IPS-15b (cell line): ENCODE measurements at regions not wholly inside any gene's neighbourhood (a gene's known extent, or its start where the extent isn't known, plus 50 kb on each side); places are given as distances from the start of the nearest gene placed in this dataset.
"Not testable (repeated sequence)": the region's sequence is repeated elsewhere in the genome, so short reads cannot be mapped to it uniquely, and the experiment has no call there.

Experiments used
- H3K27me3 ChIP-seq: one replicate; pipeline ENCODE4 v1.6.1; 2013; ENCODE audit warnings: low read length; ENCODE audit not compliant: control insufficient read depth, insufficient read depth
- H3K36me3 ChIP-seq: one replicate; pipeline ENCODE4 v1.6.1; 2013; ENCODE audit warnings: low read length; ENCODE audit not compliant: control insufficient read depth, insufficient read depth
- H3K4me1 ChIP-seq: one replicate; pipeline ENCODE4 v1.6.1; 2013; ENCODE audit warnings: mild to moderate bottlenecking, low read length; ENCODE audit not compliant: control insufficient read depth, insufficient read depth
- H3K4me3 ChIP-seq: one replicate; pipeline ENCODE4 v1.5.1; 2013; ENCODE audit warnings: low read depth, low read length
- H3K9ac ChIP-seq: one replicate; pipeline ENCODE4 v1.6.1; 2013; ENCODE audit warnings: low read depth, mild to moderate bottlenecking, low read length
- H3K9me3 ChIP-seq: one replicate; pipeline ENCODE4 v1.6.1; 2013; ENCODE audit warnings: mild to moderate bottlenecking, low read length; ENCODE audit not compliant: control insufficient read depth, insufficient read depth

- not testable (repeated sequence) for H3K4me3 ChIP-seq, H3K9me3 ChIP-seq, H3K36me3 ChIP-seq, H3K27me3 ChIP-seq, H3K9ac ChIP-seq
- peaks cover 25% of the 10 kb centered on the region for H3K4me1 ChIP-seq
Measured at GRCh38 chr19:20260738-20261137, 93.7 kb downstream of the ZNF486 start.

GRCh38 chr19:20259615-20260014 lies 92.6 kb downstream of the ZNF486 start:
- no peaks in the 10 kb centered on the region for H3K27me3 ChIP-seq
- peaks cover 25% of the 10 kb centered on the region for H3K4me1 ChIP-seq
- no peaks in the 10 kb centered on the region for H3K9me3 ChIP-seq
- H3K4me3 ChIP-seq, result peak overlapping the region; percentile 20
- no peak overlapping the region for H3K9ac ChIP-seq
- no peaks in the 10 kb centered on the region for H3K36me3 ChIP-seq

GRCh38 chr19:20256606-20257005 lies 89.6 kb downstream of the ZNF486 start:
- peaks cover 19% of the 10 kb centered on the region for H3K4me1 ChIP-seq
- no peak overlapping the region for H3K9ac ChIP-seq
- no peaks in the 10 kb centered on the region for H3K36me3 ChIP-seq
- no peaks in the 10 kb centered on the region for H3K9me3 ChIP-seq
- H3K4me3 ChIP-seq, result no peak overlapping the region
- no peaks in the 10 kb centered on the region for H3K27me3 ChIP-seq

- no peaks in the 10 kb centered on the region for H3K36me3 ChIP-seq
- H3K9me3 ChIP-seq, result no peaks in the 10 kb centered on the region
- H3K4me1 ChIP-seq, result peaks cover 9% of the 10 kb centered on the region
- no peak overlapping the region for H3K9ac ChIP-seq
- H3K4me3 ChIP-seq, result no peak overlapping the region
- no peaks in the 10 kb centered on the region for H3K27me3 ChIP-seq
Measured at GRCh38 chr19:20254121-20254520, 87.1 kb downstream of the ZNF486 start.

GRCh38 chr19:20252613-20253012 lies 85.6 kb downstream of the ZNF486 start:
- H3K9me3 ChIP-seq, result no peaks in the 10 kb centered on the region
- H3K9ac ChIP-seq, result no peak overlapping the region

GRCh38 chr19:20250627-20251026 lies 83.6 kb downstream of the ZNF486 start:
- H3K4me1 ChIP-seq, result peaks cover 11% of the 10 kb centered on the region
- H3K36me3 ChIP-seq, result no peaks in the 10 kb centered on the region
- no peaks in the 10 kb centered on the region for H3K9me3 ChIP-seq
- H3K9ac ChIP-seq, result no peak overlapping the region
- no peaks in the 10 kb centered on the region for H3K27me3 ChIP-seq
- no peak overlapping the region for H3K4me3 ChIP-seq

More at GRCh38 chr19:20252613-20253012, 85.6 kb downstream of the ZNF486 start:
- Histone ChIP-seq H3K36me3 (no peaks in the 10 kb centered on the region), H3K4me1 (peaks cover 7% of the 10 kb centered on the region), H3K4me3 (no peak overlapping the region), H3K27me3 (no peaks in the 10 kb centered on the region)

GRCh38 chr19:20250121-20250520 lies 83.1 kb downstream of the ZNF486 start:
- H3K9me3 ChIP-seq, result no peaks in the 10 kb centered on the region
- H3K4me3 ChIP-seq, result no peak overlapping the region
- no peaks in the 10 kb centered on the region for H3K36me3 ChIP-seq
- no peak overlapping the region for H3K9ac ChIP-seq
- no peaks in the 10 kb centered on the region for H3K27me3 ChIP-seq
- peaks cover 11% of the 10 kb centered on the region for H3K4me1 ChIP-seq
